HG02678 (cell line): ENCODE measurements at regions not wholly inside any gene's neighbourhood (a gene's known extent, or its start where the extent isn't known, plus 50 kb on each side); places are given as distances from the start of the nearest gene placed in this dataset.

Experiments
- ATAC-seq: cut with Tn5 transposase; IDR thresholded peaks from one replicate; pipeline ENCODE4 v1.9.1; 2021; ENCODE audit warnings: mild to moderate bottlenecking, moderate library complexity; ENCODE audit not compliant: unreplicated experiment

GRCh38 chr21:24825348-24825747 lies 781.9 kb downstream of the MRPL39 start:
- ATAC-seq = no peak

- ATAC-seq = no peak
Observed at GRCh38 chr21:24824209-24824608, 783.1 kb downstream of the MRPL39 start.

- no peak for ATAC-seq
Observed at GRCh38 chr21:24823247-24823646, 784.0 kb downstream of the MRPL39 start.

GRCh38 chr21:24785033-24785432 lies 822.2 kb downstream of the MRPL39 start:
- no peak for ATAC-seq

- no peak for ATAC-seq
Observed at GRCh38 chr21:24781146-24781545, 826.1 kb downstream of the MRPL39 start.

- no peak for ATAC-seq
Observed at GRCh38 chr21:24759348-24760075, 847.8 kb downstream of the MRPL39 start.

GRCh38 chr21:24738063-24738462 lies 869.2 kb downstream of the MRPL39 start:
- no peak for ATAC-seq

GRCh38 chr21:24737296-24737850 lies 869.9 kb downstream of the MRPL39 start:
- ATAC-seq = no peak

GRCh38 chr21:24730661-24731060 lies 876.6 kb downstream of the MRPL39 start:
- ATAC-seq = no peak

- no peak for ATAC-seq
Observed at GRCh38 chr21:24729568-24729967, 877.7 kb downstream of the MRPL39 start.

- no peak for ATAC-seq
Observed at GRCh38 chr21:24727803-24728440, 879.4 kb downstream of the MRPL39 start.

- no peak for ATAC-seq
Observed at GRCh38 chr21:24716281-24716918, 890.9 kb downstream of the MRPL39 start.

GRCh38 chr21:24714646-24715200 lies 892.6 kb downstream of the MRPL39 start:
- ATAC-seq = no peak

- no peak for ATAC-seq
Observed at GRCh38 chr21:24705201-24705600, 902.1 kb downstream of the MRPL39 start.

GRCh38 chr21:24693779-24694178 lies 913.5 kb downstream of the MRPL39 start:
- no peak for ATAC-seq

GRCh38 chr21:24681456-24681855 lies 925.8 kb downstream of the MRPL39 start:
- no peak for ATAC-seq

- ATAC-seq = no peak
Observed at GRCh38 chr21:24671901-24672300, 935.4 kb downstream of the MRPL39 start.

- no peak for ATAC-seq
Observed at GRCh38 chr21:24658926-24659325, 948.4 kb downstream of the MRPL39 start.

GRCh38 chr21:24658026-24658425 lies 949.3 kb downstream of the MRPL39 start:
- no peak for ATAC-seq

GRCh38 chr21:24649691-24650090 lies 957.6 kb downstream of the MRPL39 start:
- no peak for ATAC-seq

- no peak for ATAC-seq
Observed at GRCh38 chr21:24636696-24637095, 970.6 kb downstream of the MRPL39 start.
